ENCODE measurements at regions not wholly inside any gene's neighbourhood (a gene's known extent, or its start where the extent isn't known, plus 50 kb on each side); places are given as distances from the start of the nearest gene placed in this dataset.

GRCh38 chr9:13424872-13425271 is 145.4 kb upstream of the MPDZ start:
- Histone ChIP-seq H4K20me1 (replicated peaks; ENCODE audit: control insufficient read depth, insufficient read depth, low read length) (no peaks in the 10 kb centered on the region), H3K36me3 (ENCODE audit: control insufficient read depth, insufficient read depth, low read length) (no peaks in the 10 kb centered on the region), H3K9ac (ENCODE audit: insufficient read depth in 1 of 2, low read depth in 2 of 2, low read length in 2 of 2) (no peak overlapping the region), H2AFZ (ENCODE audit: low read depth, low read length) (no peak overlapping the region), H3K27me3 (ENCODE audit: control insufficient read depth in 2 of 2, insufficient read depth in 2 of 2, low read length in 2 of 2) (no peaks in the 10 kb centered on the region), H3K4me3 (no peak overlapping the region), H3K27ac (ENCODE audit: extremely low read depth, low read depth, low read length) (no peak overlapping the region), H3K9me1 (ENCODE audit: control insufficient read depth, insufficient read depth, low read length) (no peaks in the 10 kb centered on the region), H3K4me2 (ENCODE audit: insufficient read depth, low read length) (no peak overlapping the region), H3K79me2 (ENCODE audit: control insufficient read depth, insufficient read depth, low read length) (no peaks in the 10 kb centered on the region), H3K9me3 (replicated peaks; ENCODE audit: control insufficient read depth, insufficient read depth, low read depth, low read length) (no peaks in the 10 kb centered on the region), H3K4me1 (replicated peaks in 1 of 2; ENCODE audit: control insufficient read depth in 2 of 2, insufficient read depth in 2 of 2, low read length in 2 of 2) (no peaks in the 10 kb centered on the region)
- in situ Hi-C loops (cut with MboI) (loop anchor here (25.0 kb wide), 1 partner anchor 1012 kb away; no protein-coding TSS in a partner anchor), intact Hi-C loops (cut with micrococcal nuclease) (loop anchor here (5.0 to 10.0 kb wide), 3 partner anchors 262 to 1340 kb away; no protein-coding TSS in a partner anchor)
- TF ChIP-seq CREM (IDR thresholded peaks at IDR 0.05; ENCODE audit: low read depth), result no peak
- no peak for TF ChIP-seq MED1 (CRISPR knock-in tag; IDR thresholded peaks at IDR 0.05; ENCODE audit: borderline replicate concordance)
- no peak for TF ChIP-seq KLF10 (CRISPR knock-in tag; IDR thresholded peaks at IDR 0.05)
- TF ChIP-seq, protein P1, sequence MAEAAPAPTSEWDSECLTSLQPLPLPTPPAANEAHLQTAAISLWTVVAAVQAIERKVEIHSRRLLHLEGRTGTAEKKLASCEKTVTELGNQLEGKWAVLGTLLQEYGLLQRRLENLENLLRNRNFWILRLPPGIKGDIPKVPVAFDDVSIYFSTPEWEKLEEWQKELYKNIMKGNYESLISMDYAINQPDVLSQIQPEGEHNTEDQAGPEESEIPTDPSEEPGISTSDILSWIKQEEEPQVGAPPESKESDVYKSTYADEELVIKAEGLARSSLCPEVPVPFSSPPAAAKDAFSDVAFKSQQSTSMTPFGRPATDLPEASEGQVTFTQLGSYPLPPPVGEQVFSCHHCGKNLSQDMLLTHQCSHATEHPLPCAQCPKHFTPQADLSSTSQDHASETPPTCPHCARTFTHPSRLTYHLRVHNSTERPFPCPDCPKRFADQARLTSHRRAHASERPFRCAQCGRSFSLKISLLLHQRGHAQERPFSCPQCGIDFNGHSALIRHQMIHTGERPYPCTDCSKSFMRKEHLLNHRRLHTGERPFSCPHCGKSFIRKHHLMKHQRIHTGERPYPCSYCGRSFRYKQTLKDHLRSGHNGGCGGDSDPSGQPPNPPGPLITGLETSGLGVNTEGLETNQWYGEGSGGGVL (CRISPR knock-in tag; IDR thresholded peaks at IDR 0.05), result no peak
- TF ChIP-seq ZNF12 (CRISPR knock-in tag; IDR thresholded peaks at IDR 0.05), result no peak
- TF ChIP-seq KLF1 (tag; IDR thresholded peaks at IDR 0.05), result no peak
- TF ChIP-seq THRB (CRISPR knock-in tag; conservative IDR thresholded peaks at IDR 0.05), result no peak
- TF ChIP-seq DDX20 (tag; IDR thresholded peaks at IDR 0.05; ENCODE audit: low read depth), result no peak
- TF ChIP-seq CBX1 (IDR thresholded peaks at IDR 0.05; ENCODE audit: low read depth), result no peak
- TF ChIP-seq KAT2B (IDR thresholded peaks at IDR 0.05; ENCODE audit: low read depth, low read length), result no peak
- TF ChIP-seq HNRNPUL1 (IDR thresholded peaks at IDR 0.05; ENCODE audit: low read length), result no peak
- no peak for TF ChIP-seq ZNF586 (CRISPR knock-in tag; conservative IDR thresholded peaks at IDR 0.05)
- TF ChIP-seq CEBPB (tag; IDR thresholded peaks at IDR 0.05), result no peak
- no peak for TF ChIP-seq SAFB (IDR thresholded peaks at IDR 0.05; ENCODE audit: borderline replicate concordance, low read depth, low read length)
- TF ChIP-seq KDM5B (IDR thresholded peaks at IDR 0.05; ENCODE audit: insufficient replicate concordance, low read depth, low read length), result no peak
- TF ChIP-seq, protein P2, sequence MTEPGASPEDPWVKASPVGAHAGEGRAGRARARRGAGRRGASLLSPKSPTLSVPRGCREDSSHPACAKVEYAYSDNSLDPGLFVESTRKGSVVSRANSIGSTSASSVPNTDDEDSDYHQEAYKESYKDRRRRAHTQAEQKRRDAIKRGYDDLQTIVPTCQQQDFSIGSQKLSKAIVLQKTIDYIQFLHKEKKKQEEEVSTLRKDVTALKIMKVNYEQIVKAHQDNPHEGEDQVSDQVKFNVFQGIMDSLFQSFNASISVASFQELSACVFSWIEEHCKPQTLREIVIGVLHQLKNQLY (CRISPR knock-in tag; conservative IDR thresholded peaks at IDR 0.05), result no peak
- TF ChIP-seq RAD21 (CRISPR knock-in tag; conservative IDR thresholded peaks at IDR 0.05 in 1 of 2, IDR thresholded peaks at IDR 0.05 in 1 of 2), result no peak
- no peak for TF ChIP-seq RBM22 (IDR thresholded peaks at IDR 0.05; ENCODE audit: low read depth, low read length, poor library complexity, severe bottlenecking)
- ChIA-PET CTCF (ENCODE audit: low intra/inter-chr PET ratio) (no interaction called here), POLR2A (interaction anchor here (0.7 kb wide), 1 partner anchor 654 kb away, joined by 3 read pairs; no protein-coding TSS in a partner anchor)
- ATAC-seq, result no peak
- no peak for DNase-seq (ENCODE audit: extremely low read depth in 1 of 4, low spot score in 3 of 4)
- BruUV-seq (replicated peaks), result no TSS peak
- 0% methylated on average over 4 of the region's 4 CpGs for whole genome bisulfite sequencing (ENCODE audit: insufficient coverage, low coverage, missing lambda C conversion rate)
- FAIRE-seq, result no peak

All from K562 (cell line).